Panc1 (cell line): ENCODE measurements at regions not wholly inside any gene's neighbourhood (a gene's known extent, or its start where the extent isn't known, plus 50 kb on each side); places are given as distances from the start of the nearest gene placed in this dataset.

Experiments used
- ATAC-seq: fragments of 200-7000 bp; cut with Tn5 transposase; 2 replicates; pipeline ENCODE4 v1.9.1; 2020; ENCODE audit warnings: mild to moderate bottlenecking, moderate library complexity
- BruUV-seq: library from RNA; stranded (reverse); fragments of 400-500 nt; replicated peaks from 2 replicates; lab custom pipeline; 2021; lab: Mats Ljungman, UMichigan
- CTCF ChIA-PET: fragments of 300-600 bp; sonication (Branson Sonifier 250); formaldehyde crosslinking; loops from one replicate; lab custom pipeline; 2022; ENCODE audit warnings: antibody characterized with exemption; lab: Charles Lee
- POLR2A ChIA-PET: fragments of 300-600 bp; sonication (Branson Sonifier 250); formaldehyde crosslinking; loops from one replicate; lab custom pipeline; 2022; ENCODE audit warnings: antibody characterized with exemption; lab: Charles Lee
- DNase-seq: peaks from one replicate; pipeline ENCODE4 v3.0.0-alpha.2; 2010; ENCODE audit warnings: low read depth, low spot score
- H3K27ac ChIP-seq: 2 replicates; pipeline ENCODE4 v1.5.1; 2011; ENCODE audit warnings: mild to moderate bottlenecking, low read length, inconsistent platforms
- H3K27me3 ChIP-seq: fragments of 200-500 bp; sonication (Bioruptor generic); 2 replicates; pipeline ENCODE4 v1.6.0; 2014; ENCODE audit warnings: low read length, inconsistent platforms; ENCODE audit not compliant: control insufficient read depth, insufficient read depth
- H3K36me3 ChIP-seq: fragments of 200-500 bp; sonication (Bioruptor generic); 2 replicates; pipeline ENCODE4 v1.5.1; 2014; ENCODE audit warnings: inconsistent platforms, mild to moderate bottlenecking, low read length, moderate library complexity; ENCODE audit not compliant: control insufficient read depth, insufficient read depth
- H3K4me1 ChIP-seq: 2 replicates; pipeline ENCODE4 v1.5.1; 2011; ENCODE audit warnings: inconsistent platforms, mild to moderate bottlenecking, low read length, moderate library complexity; ENCODE audit not compliant: control insufficient read depth, insufficient read depth
- H3K4me3 ChIP-seq, 2 experiments: 2 replicates each; pipeline ENCODE4 v1.5.1; 2011 to 2012; ENCODE audit warnings: low read depth in 2 of 2, low read length in 2 of 2, mild to moderate bottlenecking in 2 of 2, inconsistent platforms in 1 of 2, moderate library complexity in 1 of 2
- H3K9me3 ChIP-seq: fragments of 200-500 bp; sonication (Bioruptor generic); 2 replicates; pipeline ENCODE4 v1.5.1; 2014; ENCODE audit warnings: low read depth, mild to moderate bottlenecking, inconsistent platforms, low read length, moderate library complexity; ENCODE audit not compliant: control insufficient read depth, insufficient read depth
- CTCF ChIP-seq: fragments of 450-650 bp; IDR thresholded peaks from 2 replicates; pipeline ENCODE4 v1.5.1; 2017; ENCODE audit warnings: mild to moderate bottlenecking
- POLR2AphosphoS5 ChIP-seq: IDR thresholded peaks from 2 replicates; pipeline ENCODE4 v1.6.1; 2012; ENCODE audit warnings: mild to moderate bottlenecking, low read depth, low read length, moderate library complexity
- REST ChIP-seq, 2 experiments: IDR thresholded peaks; 2 replicates each; pipeline ENCODE4 v1.6.1; 2011 to 2012; ENCODE audit warnings: low read depth in 2 of 2, control low read depth in 1 of 2, low read length in 1 of 2, mild to moderate bottlenecking in 1 of 2, moderate library complexity in 1 of 2; ENCODE audit not compliant: insufficient read depth in 1 of 2
- SIN3A ChIP-seq: IDR thresholded peaks from 2 replicates; pipeline ENCODE4 v1.6.1; 2012; ENCODE audit warnings: low read depth, mild to moderate bottlenecking, low read length, moderate library complexity, borderline replicate concordance; ENCODE audit not compliant: insufficient read depth
- TCF7L2 ChIP-seq: IDR thresholded peaks from 2 replicates; pipeline ENCODE4 v1.6.1; 2011; ENCODE audit warnings: mild to moderate bottlenecking, low read depth, low read length, inconsistent platforms
- in situ Hi-C: cut with HindIII; loops from 2 replicates; pipeline ENCODE4 v1.10.0; 2016; ENCODE audit warnings: low sequenced_read_pairs, low pct_unique_long_range_greater_than_20kb
- intact Hi-C: fragments of 100-400 bp; cut with micrococcal nuclease; formaldehyde crosslinking; loops from one replicate; pipeline ENCODE4 v1.10.0; 2022; ENCODE audit not compliant: unreplicated experiment

DNA sequence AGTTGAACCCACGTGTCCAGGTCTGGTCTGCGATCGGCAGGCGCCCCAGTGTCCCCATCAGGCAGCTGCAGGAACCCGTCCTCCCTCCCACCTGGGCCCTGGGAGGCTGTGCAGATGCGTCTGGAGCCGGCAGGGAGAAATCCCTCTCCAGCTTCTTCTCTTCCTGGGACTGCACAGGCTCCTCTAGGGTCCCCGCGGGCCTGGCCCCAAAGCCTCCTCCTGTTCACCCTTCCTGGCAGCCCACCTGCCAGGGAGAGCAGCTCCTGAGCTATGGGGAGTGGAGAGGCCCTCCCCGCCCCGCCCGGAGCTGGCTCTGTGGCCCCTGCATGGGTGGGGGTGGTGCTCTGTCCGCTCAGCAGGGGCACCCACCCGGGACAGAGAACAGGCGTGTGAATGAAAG is 179.2 kb upstream of the ALKAL2 start:
- BruUV-seq, result no TSS peak
- H3K4me3 ChIP-seq, result no peak overlapping the region
- H3K27me3 ChIP-seq, result peaks cover 12% of the 10 kb centered on the region
- TF ChIP-seq REST (IDR thresholded peaks at IDR 0.05; ENCODE audit: insufficient read depth in 1 of 2, low read depth in 2 of 2, low read length in 1 of 2), result no peak
- no peak for TF ChIP-seq CTCF
- TF ChIP-seq POLR2AphosphoS5, result no peak
- TF ChIP-seq TCF7L2, result no peak
- TF ChIP-seq SIN3A, result no peak
- intact Hi-C loops (no loop called here), in situ Hi-C loops (no loop called here)
- ChIA-PET POLR2A (no interaction called here), CTCF (no interaction called here)
- ATAC-seq, result no peak
- H3K9me3 ChIP-seq, result no peaks in the 10 kb centered on the region
- no peak overlapping the region for H3K27ac ChIP-seq
- no peaks in the 10 kb centered on the region for H3K36me3 ChIP-seq
- H3K4me1 ChIP-seq, result no peaks in the 10 kb centered on the region
- no peak for DNase-seq

- ChIA-PET POLR2A (no interaction called here), CTCF (no interaction called here)
- intact Hi-C loops, result no loop called here
- BruUV-seq, result no TSS peak
- no peak for ATAC-seq
- H3K36me3 ChIP-seq, result no peaks in the 10 kb centered on the region
- H3K4me3 ChIP-seq, result no peak overlapping the region
- no peak overlapping the region for H3K27ac ChIP-seq
- H3K27me3 ChIP-seq, result peaks cover 18% of the 10 kb centered on the region
- H3K9me3 ChIP-seq, result no peaks in the 10 kb centered on the region
- in situ Hi-C loops, result no loop called here
- DNase-seq, result no peak
- no peaks in the 10 kb centered on the region for H3K4me1 ChIP-seq
- no peak for TF ChIP-seq REST (IDR thresholded peaks at IDR 0.05; ENCODE audit: insufficient read depth in 1 of 2, low read depth in 2 of 2, low read length in 1 of 2)
- TF ChIP-seq SIN3A, result no peak
- TF ChIP-seq TCF7L2, result no peak
- TF ChIP-seq POLR2AphosphoS5, result no peak
- no peak for TF ChIP-seq CTCF
Measured at GRCh38 chr2:464562-465309, 176.8 kb upstream of the ALKAL2 start.
